Ectodermal cell (in vitro differentiated cells): ENCODE measurements at regions not wholly inside any gene's neighbourhood (a gene's known extent, or its start where the extent isn't known, plus 50 kb on each side); places are given as distances from the start of the nearest gene placed in this dataset.
"Not testable (repeated sequence)": the region's sequence is repeated elsewhere in the genome, so short reads cannot be mapped to it uniquely, and the experiment has no call there.

ENCODE experiments used
- H3K27ac ChIP-seq: 2 replicates; pipeline ENCODE4 v1.7.0; 2013; ENCODE audit warnings: mild to moderate bottlenecking, low read depth, low read length; ENCODE audit not compliant: insufficient read depth, poor library complexity, severe bottlenecking
- H3K27me3 ChIP-seq: 2 replicates; pipeline ENCODE4 v1.7.0; 2013; ENCODE audit warnings: mild to moderate bottlenecking, low read length; ENCODE audit not compliant: insufficient read depth, control insufficient read depth, poor library complexity, severe bottlenecking
- H3K36me3 ChIP-seq: one replicate; pipeline ENCODE4 v1.7.0; 2013; ENCODE audit warnings: low read length; ENCODE audit not compliant: control insufficient read depth, insufficient read depth
- H3K4me1 ChIP-seq: one replicate; pipeline ENCODE4 v1.7.0; 2013; ENCODE audit warnings: low read length; ENCODE audit not compliant: control insufficient read depth, insufficient read depth
- H3K4me3 ChIP-seq: 2 replicates; pipeline ENCODE4 v1.7.0; 2013; ENCODE audit warnings: low read depth, low read length, control low read depth; ENCODE audit not compliant: insufficient read depth
- H3K9me3 ChIP-seq: 2 replicates; pipeline ENCODE4 v1.7.0; 2013; ENCODE audit warnings: mild to moderate bottlenecking, low read length, moderate library complexity; ENCODE audit not compliant: control insufficient read depth
- WGBS, 2 experiments: methylation state at CpG; one replicate each; pipeline ENCODE4 v1.1.7; 2013; ENCODE audit warnings: missing lambda C conversion rate in 2 of 2; 5-methylcytosine and 5-hydroxymethylcytosine counted together

DNA sequence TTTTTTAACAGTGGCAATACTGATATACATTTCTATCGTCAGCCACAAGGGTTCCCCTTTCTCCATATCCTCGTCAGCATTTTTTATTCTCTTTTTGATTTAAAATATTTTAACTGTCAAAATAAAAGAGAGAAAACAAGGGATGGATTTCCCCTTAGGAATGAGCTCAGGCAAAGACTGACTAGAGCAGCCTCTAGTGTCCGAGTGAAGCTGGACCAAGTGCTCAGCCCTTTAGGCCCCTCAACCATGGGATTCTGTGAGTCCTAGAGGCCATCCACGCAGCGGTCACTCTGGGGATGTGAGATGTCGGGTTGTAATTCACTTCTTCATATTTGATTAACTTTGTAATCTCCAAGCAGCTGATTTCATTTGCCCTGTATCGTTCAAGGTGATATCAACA is 137.4 kb upstream of the RNF32 start:
- 83% methylated on average over 6 of the region's 7 CpGs for WGBS, 2 experiments
- Histone ChIP-seq H3K27ac (no peak overlapping the region), H3K27me3 (no peaks in the 10 kb centered on the region), H3K4me3 (no peak overlapping the region), H3K4me1 (no peaks in the 10 kb centered on the region), H3K36me3 (no peaks in the 10 kb centered on the region), H3K9me3 (no peaks in the 10 kb centered on the region)

DNA sequence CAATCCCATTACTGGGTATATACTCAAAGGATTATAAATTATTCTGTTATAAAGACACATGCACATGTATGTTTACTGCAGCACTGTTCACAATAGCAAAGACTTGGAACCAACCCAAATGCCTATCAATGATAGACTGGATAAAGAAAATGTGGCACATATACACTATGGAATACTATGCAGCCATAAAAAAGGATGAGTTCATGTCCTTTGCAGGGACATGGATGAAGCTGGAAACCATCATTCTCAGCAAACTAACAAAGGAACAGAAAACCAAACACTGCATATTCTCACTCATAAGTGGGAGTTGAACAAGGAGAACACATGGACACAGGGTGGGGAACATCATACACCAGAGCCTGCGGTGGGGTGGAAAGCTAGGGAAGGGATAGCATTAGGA is 138.8 kb upstream of the RNF32 start:
- not testable (repeated sequence) for H3K27me3 ChIP-seq, H3K4me1 ChIP-seq, H3K9me3 ChIP-seq, H3K4me3 ChIP-seq, H3K36me3 ChIP-seq, H3K27ac ChIP-seq
- WGBS, 2 experiments, result 92 to 94% methylated on average over 1 of the region's 1 CpG

DNA sequence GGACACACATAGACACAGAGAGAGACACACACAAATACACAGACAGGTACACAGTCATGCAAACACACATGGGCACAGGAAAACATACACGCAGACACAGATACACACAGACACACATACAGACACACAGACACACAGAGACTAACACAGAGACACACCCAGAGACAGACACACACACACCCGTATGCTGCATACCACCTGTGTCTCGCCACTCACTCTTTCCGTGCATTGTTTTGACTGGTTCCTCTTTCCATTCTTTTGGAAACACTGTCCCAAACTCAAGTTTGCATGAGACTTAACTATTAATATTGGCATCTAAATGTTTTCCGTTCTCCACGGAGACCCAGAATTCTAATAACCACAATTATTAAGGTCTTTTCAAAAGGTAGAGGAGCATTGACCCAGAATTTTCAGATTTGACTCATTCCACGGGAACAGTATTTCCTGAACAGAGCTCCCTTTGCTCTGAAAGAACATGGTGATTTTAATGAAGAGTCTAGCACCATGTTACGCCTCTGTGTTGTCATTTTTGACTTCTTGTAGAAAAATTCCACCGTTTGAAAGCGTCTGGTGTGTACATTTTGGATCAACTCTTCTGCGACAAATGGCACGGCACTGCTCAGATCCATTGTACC is 141.2 kb upstream of the RNF32 start:
- H3K27me3 ChIP-seq, result no peaks in the 10 kb centered on the region
- 92 to 96% methylated on average over 12 of the region's 12 CpGs for WGBS, 2 experiments
- H3K36me3 ChIP-seq, result no peaks in the 10 kb centered on the region
- no peak overlapping the region for H3K4me3 ChIP-seq
- H3K9me3 ChIP-seq, result no peaks in the 10 kb centered on the region
- H3K27ac ChIP-seq, result no peak overlapping the region
- H3K4me1 ChIP-seq, result no peaks in the 10 kb centered on the region

DNA sequence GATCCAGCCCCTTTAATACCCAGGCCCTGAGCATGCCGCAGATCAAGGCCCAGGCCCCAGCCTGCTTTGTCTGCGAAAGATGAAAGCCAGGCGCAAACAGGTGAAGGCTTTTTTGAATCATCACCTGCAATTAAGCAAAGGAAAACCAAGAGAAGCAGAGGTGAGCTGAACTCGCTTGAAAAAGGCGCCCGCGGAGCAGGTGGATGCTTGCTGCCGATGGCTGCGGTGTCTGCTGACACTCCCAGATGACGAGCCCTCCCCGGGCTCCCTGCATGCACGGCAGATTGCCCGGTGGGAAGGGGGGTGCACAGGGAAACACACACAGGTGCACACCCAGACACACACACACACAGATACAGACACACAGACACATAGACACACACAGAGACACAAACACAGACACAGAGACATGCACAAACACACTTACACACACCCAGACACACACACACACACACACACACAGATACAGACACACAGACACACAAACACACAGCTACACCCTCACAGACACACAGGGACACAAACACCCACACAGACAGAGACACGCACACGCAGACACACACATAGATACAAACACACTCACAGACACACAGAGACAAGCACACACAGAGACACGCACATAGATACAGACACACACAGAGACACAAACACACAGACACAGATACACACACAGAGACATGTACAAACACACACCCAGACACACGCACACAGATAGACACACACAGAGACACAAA is 142.6 kb upstream of the RNF32 start:
- Histone ChIP-seq H3K27me3 (no peaks in the 10 kb centered on the region), H3K27ac (no peak overlapping the region), H3K4me1 (no peaks in the 10 kb centered on the region), H3K9me3 (no peaks in the 10 kb centered on the region), H3K4me3 (no peak overlapping the region), H3K36me3 (no peaks in the 10 kb centered on the region)
- 87 to 90% methylated on average over 17 of the region's 17 CpGs for WGBS, 2 experiments

DNA sequence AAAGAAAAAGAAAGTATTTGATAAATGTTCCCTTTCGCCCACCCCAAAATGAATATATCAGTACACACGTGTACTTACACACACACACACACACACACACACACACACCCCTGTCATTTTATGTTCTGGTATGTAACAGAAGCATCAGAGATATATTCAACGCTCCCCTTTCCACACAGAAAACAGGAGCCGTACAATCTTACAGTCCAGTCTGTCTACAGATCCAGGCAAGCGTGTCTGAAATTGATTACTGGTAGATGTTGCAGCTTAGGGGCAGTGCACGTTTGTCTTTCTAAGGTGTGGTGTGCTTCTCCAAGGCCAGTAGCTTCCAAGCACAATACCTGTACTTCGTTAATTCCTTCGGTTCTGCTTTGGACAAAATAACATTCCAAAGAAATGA is 143.7 kb upstream of the RNF32 start:
- no peak overlapping the region for H3K27ac ChIP-seq
- no peak overlapping the region for H3K4me3 ChIP-seq
- H3K27me3 ChIP-seq, result no peaks in the 10 kb centered on the region
- WGBS, 2 experiments, result 82 to 92% methylated on average over 6 to 8 of the region's 8 CpGs
- H3K36me3 ChIP-seq, result no peaks in the 10 kb centered on the region
- no peaks in the 10 kb centered on the region for H3K9me3 ChIP-seq
- H3K4me1 ChIP-seq, result no peaks in the 10 kb centered on the region

DNA sequence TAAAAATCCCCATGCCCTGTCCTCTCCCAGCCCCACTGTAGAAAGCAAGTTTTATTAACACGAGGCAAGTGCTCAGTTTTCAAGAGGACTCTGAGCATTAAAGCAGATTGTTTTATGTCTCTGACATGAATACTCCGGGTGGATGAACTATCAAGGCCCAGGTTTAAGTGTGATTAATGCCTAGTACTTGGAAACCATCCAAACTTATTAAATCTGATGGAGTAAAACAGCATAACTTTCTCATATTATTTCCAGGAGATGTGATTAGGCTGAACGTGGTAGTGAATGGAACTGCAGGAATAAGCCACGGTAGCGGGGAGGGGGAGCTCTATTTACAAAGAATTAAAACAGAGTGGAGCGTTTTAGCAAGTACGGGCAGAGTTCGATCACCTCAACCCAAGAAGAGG is 144.2 kb upstream of the RNF32 start:
- H3K4me3 ChIP-seq, result no peak overlapping the region
- WGBS, 2 experiments, result 77 to 81% methylated on average over 8 of the region's 8 CpGs
- H3K36me3 ChIP-seq, result no peaks in the 10 kb centered on the region
- H3K4me1 ChIP-seq, result no peaks in the 10 kb centered on the region
- no peaks in the 10 kb centered on the region for H3K9me3 ChIP-seq
- H3K27me3 ChIP-seq, result no peaks in the 10 kb centered on the region
- H3K27ac ChIP-seq, result no peak overlapping the region

DNA sequence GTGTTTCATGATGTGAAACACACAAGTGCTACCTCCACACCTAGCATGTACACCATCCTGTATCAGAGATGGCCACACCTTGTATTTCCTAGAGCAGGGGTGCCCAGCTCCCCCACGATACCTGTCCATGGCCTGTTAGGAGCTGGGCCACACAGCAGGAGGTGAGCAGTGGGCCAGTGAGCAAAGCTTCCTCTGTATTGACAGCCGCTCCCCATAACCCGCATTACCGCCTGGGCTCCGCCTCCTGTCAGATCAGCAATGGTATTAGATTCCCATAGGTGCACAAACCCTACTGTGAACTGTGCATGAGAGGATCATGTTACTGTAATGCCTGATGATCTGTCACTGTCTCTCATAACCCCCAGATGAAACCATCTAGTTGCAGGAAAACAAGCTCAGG is 145.6 kb upstream of the RNF32 start:
- 91 to 95% methylated on average over 5 of the region's 5 CpGs for WGBS, 2 experiments
- H3K9me3 ChIP-seq, result no peaks in the 10 kb centered on the region

DNA sequence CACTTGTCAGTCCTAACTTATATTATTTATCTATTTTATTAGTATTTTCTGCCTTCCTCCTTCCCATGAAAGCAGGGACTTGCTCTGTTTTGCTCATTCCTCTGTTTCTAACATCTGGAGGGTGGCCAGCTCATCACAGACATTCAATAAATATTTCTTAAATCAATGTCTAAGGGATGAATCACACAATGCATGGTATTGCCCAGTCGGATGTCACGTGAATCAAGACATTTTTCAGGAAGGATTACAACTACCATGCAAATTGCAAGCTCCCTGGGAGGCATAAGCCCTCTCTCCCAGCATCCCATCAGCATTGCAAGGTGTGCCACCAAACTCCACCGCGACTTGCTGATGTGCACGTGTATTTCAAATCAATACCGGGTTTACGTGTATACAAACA is 146.6 kb upstream of the RNF32 start:
- 94 to 96% methylated on average over 7 of the region's 7 CpGs for WGBS, 2 experiments
- no peak overlapping the region for H3K4me3 ChIP-seq
- H3K9me3 ChIP-seq, result no peaks in the 10 kb centered on the region
- no peaks in the 10 kb centered on the region for H3K27me3 ChIP-seq
- no peaks in the 10 kb centered on the region for H3K36me3 ChIP-seq
- no peak overlapping the region for H3K27ac ChIP-seq
- H3K4me1 ChIP-seq, result no peaks in the 10 kb centered on the region

More for the DNA sequence above, 145.6 kb upstream of the RNF32 start:
- no peaks in the 10 kb centered on the region for H3K36me3 ChIP-seq
- no peak overlapping the region for H3K27ac ChIP-seq
- no peaks in the 10 kb centered on the region for H3K4me1 ChIP-seq
- H3K27me3 ChIP-seq, result no peaks in the 10 kb centered on the region
- H3K4me3 ChIP-seq, result no peak overlapping the region

DNA sequence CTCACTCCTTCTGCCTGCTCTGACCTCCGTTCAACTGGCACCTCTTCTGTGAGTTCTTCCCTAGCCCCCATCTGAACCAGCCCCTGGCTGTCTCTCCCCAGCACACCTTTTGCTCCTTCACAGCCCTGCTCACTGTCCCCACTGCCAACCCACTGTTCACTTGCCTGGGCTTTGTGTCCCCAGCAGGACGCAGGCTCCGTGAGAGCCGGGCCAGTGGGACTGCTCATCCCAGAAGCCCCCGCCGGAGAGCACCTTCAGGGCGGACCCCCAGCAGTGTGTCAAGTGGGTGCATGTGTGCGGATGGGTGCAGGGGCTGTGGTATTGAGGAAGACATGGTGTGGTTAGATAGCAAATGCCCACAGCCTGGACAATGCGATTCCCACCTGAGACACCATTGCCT is 148.4 kb upstream of the RNF32 start:
- Histone ChIP-seq H3K9me3 (no peaks in the 10 kb centered on the region), H3K4me1 (no peaks in the 10 kb centered on the region), H3K4me3 (no peak overlapping the region), H3K36me3 (no peaks in the 10 kb centered on the region), H3K27ac (no peak overlapping the region), H3K27me3 (no peaks in the 10 kb centered on the region)
- WGBS, 2 experiments, result 81 to 83% methylated on average over 9 of the region's 9 CpGs

DNA sequence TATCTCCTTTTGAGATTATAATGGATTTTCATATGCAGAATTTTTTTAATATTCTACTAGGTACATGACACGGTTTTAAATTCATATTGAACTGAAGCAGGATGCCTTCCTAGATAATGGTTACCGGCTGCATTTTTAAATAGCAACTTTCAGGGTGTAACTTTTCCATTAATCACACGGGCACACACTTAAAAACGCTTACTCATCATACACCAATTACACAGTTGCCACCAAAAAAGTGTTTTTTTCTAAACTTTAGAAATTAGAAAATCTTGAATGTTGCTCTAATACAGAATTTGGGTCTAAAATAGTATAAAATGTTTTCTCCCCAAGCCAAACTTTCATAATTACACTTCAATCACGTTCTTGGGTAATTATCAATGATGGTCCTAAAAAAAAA is 149.1 kb upstream of the RNF32 start:
- 73 to 77% methylated on average over 4 to 5 of the region's 5 CpGs for WGBS, 2 experiments
- H3K4me3 ChIP-seq, result no peak overlapping the region
- no peaks in the 10 kb centered on the region for H3K9me3 ChIP-seq
- H3K4me1 ChIP-seq, result no peaks in the 10 kb centered on the region
- H3K27ac ChIP-seq, result no peak overlapping the region
- H3K27me3 ChIP-seq, result no peaks in the 10 kb centered on the region
- no peaks in the 10 kb centered on the region for H3K36me3 ChIP-seq
